DMS 273 (cell line): ENCODE measurements at regions not wholly inside any gene's neighbourhood (a gene's known extent, or its start where the extent isn't known, plus 50 kb on each side); places are given as distances from the start of the nearest gene placed in this dataset.

ENCODE experiments used
- DNase-seq: peaks from one replicate; lab custom pipeline; 2025; ENCODE audit not compliant: unreplicated experiment; lab: John Stamatoyannopoulos, UW

DNA sequence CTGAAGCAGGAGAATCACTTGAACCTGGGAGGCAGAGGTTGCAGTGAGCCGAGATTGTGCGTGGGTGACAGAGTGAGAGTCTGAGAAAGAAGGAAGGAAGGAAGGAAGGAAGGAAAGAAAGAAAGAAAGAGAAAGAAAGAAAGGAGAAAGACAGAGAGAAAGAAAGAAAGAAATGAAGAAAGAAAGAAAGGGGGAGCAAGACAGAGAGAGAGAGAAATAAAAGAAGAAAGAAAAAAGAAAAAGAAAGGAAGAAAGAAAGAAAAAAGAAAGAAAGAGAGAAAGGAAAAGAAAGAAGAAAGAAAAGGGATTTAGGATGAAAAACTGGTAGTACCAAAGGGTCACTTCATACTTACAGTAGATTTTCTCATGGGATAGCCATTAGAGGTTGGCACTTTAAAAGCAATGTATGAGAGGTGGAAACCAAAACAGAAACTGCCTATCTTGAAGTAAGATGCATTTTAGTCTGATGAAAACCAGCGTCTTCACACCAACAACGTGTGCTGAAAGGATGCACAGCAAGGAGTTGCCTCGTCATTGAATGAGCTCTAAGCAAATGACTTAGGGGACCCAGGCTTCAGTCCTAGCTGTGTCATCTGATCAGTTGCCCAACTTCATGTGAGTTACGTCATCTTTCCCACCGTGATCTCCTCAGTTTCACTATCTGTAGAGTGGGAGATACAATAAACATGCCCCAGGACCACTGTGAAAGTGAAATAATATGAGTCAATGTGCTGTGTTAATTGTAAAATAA is 133.9 kb upstream of the NEDD9 start:
- DNase-seq: no peak

GRCh38 chr6:11364971-11365397 is 132.5 kb upstream of the NEDD9 start:
- DNase-seq: no peak

DNA sequence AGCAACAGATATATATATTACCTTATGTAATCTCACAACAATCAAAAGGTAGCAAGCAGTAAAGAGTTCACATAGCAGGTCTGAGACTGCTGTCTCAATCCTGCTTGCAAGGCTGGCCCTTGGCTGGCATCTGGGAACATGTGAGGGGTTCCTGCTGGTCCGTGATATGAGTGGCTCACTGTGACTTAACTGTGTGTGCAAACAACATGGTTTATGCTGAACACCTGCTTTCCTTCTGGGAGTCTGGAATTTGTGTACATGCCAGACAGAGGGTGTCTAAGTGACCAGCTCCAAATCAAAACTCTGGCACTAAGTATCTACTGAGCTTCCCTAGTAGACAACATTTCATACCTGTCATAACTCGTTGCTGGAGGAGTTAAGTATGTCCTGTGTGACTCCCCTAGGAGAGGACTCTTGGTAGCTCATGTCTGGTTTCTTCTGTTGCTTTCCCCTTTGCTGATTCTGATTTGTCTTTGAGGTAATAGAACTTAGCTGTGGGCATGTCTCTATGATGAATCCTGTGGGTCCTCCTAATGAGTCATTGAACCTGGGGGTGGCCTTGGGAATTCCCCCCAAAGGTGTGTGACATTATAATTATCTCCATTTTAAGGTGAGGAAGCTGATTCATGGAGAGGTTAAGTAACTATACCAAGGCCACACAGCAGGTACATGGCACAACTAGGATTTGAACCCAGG is 131.6 kb upstream of the NEDD9 start:
- DNase-seq: no peak

DNA sequence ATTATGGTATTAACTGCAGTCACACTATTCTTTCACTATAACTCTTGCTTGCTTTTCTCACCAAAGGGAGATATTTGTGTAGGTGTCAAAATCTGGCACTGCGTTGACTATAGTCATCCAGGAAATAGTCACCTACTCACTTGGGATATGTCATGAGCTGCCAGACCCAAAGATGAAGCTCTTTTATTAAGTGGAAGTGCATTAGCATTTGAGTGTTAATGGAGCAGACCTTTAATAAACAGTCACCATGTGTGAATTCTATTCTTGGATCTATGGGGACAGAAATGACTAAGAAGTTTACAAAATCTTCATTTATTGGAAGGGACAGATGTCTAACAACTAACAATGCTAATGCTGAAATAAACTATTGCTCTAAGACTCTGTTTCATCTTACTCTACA is 130.1 kb upstream of the NEDD9 start:
- DNase-seq: no peak

DNA sequence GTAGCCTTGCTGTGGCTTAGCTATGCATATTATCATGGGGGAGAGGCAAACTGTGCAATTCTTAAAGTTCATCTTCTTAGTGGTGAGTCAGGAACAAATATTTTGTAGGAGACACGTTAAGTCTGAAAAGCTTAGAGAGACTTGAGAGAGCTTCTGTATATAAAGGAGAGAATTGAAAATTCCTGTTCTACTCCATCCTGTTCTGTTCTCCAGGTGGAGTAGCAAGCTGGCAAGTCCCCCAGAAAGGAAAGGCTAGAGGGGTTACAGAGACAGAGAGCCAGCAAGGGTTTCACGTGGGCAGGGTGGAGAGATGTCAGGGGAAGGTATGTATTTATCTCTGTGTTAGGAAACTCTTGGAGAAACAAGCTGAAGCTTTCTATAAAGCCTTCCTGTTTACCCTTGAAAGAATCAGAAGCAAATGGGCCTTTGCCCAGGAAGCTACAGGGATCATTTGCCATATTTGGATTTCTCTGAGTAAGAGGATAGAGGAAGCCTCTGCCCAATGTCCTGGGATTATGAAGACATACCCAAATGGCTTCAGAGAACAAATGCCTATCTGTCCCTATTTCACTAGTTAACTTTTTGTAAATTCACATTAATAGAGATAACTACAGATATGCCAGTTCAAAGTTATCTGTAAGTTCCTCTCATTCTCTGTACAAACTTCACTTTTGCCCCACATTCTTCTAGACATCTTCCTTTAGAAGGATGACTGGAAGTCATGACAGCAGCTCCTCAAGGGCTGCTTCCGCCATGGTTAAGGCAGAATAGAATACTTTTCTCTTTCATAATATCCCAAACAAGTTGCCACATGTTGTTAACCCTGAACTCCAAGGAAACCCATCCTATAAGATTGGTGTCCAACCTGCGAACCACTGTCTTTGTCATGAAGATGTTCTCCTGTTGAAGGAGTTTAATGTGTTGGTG is 126.7 kb upstream of the NEDD9 start:
- DNase-seq: no peak

- DNase-seq: no peak
Measured at GRCh38 chr6:11357285-11357684, 124.8 kb upstream of the NEDD9 start.

- no peak for DNase-seq
Measured at GRCh38 chr6:11356404-11357155, 124.1 kb upstream of the NEDD9 start.

DNA sequence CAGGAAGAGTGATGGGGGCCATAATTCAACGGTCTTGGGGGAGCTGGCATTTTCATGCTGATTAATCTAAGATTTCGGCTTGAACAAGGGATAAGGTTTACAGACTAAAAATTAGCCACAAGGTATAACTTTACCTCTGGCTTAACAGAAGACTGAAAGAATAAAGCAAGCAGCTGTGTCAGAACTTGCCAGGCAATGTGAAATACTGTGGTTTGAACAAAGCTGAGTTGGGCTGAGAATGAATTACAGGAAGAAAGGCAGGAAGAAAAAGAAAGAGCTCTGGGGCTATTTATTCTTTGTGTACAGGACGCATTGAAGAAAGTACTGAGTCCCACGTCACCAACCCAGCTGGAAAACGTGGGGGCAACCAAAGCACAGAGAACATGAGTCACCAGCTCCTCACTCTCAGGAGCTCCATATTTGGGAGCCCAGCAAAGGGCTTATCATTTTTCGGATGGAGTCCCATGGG is 121.5 kb upstream of the NEDD9 start:
- DNase-seq: no peak

GRCh38 chr6:11350294-11350693 is 117.8 kb upstream of the NEDD9 start:
- no peak for DNase-seq

DNA sequence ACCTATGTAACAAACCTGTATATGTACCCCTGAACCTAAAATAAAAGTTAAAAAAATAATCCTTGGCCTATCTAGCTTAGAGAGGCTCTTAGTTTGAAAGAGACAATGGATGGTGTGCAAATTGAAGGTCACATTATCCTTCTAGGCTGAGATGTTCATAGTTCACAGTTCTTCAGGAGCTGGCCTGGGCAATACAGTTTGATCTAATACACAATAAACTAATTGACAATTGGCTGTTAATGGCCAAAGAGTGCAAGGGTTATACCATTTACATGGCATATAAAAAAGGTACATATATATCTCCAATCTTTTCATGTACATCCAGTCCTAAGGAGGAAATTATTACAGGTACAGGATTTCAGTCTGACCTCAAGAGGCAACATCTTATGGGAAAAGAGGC is 117.4 kb upstream of the NEDD9 start:
- no peak for DNase-seq

DNA sequence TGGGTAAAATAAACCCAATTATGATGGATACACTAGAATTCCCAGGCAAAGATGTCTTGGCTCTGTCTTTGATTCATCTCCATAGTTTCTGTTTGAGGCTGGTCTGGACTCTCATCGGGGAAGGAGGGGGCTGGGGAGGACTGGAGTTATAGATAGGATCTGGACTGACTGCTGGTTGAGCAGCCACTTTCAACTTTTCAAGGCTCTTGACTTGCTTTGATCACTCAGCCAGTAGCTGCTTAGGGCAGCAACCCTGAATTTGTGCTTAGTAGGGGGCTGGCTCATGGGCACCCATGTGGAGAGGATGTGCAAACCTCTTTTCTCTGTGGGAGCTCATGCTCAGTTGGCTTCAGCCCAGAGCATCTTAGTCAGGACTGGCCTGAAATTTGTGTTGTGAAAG is 114.0 kb upstream of the NEDD9 start:
- DNase-seq: no peak

DNA sequence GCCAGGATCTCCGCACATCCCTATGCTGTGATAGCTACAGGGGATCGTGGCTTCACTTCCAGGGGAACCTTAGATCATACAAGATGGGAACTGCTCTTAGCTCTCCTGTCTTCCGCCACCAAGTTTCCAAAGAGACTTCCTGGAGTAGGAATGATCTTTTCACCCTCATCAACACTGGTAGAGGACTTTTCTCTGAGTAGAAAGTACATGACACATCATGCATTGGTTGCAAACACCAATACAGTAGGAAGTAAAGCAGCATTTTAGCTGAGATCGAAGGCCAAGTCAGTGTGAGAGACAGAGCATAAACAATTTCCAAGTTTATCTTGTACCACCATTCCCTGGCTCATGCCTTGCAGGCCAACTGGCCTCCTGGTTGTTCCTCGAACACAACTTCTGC is 113.1 kb upstream of the NEDD9 start:
- no peak for DNase-seq

- DNase-seq: no peak
Measured at GRCh38 chr6:11343963-11344723, 111.7 kb upstream of the NEDD9 start.

DNA sequence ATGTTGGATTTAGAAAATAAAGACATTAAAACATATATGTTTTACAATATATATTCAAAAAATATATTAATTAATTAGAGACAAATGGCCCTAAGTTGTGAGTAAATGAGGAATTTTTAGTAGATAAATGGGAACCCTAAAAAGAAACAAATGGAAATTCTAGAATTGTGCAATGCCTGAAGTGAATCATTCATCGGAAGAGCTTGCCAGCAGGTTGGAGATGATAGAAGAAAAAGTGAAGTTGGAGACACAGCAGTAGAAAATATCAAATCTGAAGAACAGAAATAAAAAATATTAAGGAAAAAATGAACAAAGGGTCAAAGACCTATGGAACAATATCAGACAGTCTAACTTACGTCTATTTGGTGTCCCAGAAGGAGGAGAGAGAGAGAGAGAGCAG is 109.4 kb upstream of the NEDD9 start:
- DNase-seq: no peak

GRCh38 chr6:11341303-11341702 is 108.8 kb upstream of the NEDD9 start:
- DNase-seq: no peak

DNA sequence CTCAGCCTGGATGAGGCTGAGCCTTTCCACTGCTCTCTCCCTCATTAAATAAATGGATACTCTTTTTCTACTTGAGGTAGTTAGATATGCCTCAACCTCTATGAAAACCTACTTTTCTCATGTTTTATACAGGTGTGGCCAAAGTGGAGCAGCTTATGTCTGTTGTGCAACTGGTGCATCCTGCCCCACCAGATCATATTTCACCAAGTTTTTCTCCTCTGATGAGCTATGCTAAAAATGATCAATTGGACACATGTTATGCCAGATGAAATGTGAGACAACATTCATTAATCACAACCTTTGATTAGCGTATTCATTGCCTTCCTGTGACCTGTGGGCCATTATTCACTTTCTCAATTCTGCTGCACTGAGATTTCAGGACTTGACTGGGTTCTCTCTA is 106.9 kb upstream of the NEDD9 start:
- no peak for DNase-seq

DNA sequence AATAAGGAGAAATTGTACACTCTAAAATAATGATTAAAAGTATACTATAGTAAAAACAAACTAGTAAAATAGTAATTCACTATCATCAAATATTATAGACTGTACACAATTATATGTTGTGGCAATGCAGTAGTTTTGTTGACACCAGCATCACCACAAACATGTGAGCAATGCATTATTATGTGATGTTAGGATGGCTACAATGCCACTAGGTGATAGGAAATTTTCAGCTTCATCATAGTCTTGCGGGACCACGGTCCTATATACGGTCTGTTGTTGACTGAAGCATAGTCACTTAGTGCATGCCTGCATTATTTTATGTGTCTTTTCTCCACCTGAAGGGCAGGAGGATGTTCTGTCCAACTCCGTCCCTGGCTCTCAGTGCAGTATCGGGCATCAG is 104.8 kb upstream of the NEDD9 start:
- DNase-seq: no peak

DNA sequence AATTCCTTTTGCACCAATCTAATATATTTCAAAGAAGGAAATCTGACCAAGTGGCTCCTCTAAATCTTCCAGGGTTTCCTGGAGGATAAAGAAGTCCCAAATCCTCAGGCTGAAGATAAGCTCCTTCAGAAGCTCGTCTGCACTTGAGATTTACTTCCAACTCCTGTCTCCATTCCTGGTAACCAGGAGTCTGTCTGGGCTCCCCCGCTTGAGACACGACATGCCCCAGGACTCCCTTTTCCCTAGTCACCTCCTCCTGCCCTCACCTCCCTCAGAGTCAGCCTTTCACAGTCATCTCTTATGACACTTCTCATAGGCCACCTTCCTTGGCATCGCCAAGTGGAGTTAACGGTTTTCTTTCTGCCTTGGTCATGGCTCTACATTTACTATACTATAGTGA is 103.4 kb upstream of the NEDD9 start:
- no peak for DNase-seq

GRCh38 chr6:11333132-11333849 is 100.8 kb upstream of the NEDD9 start:
- DNase-seq: no peak
